Duodenal mucosa (tissue), 2 donors: ENCODE measurements at regions not wholly inside any gene's neighbourhood (a gene's known extent, or its start where the extent isn't known, plus 50 kb on each side); places are given as distances from the start of the nearest gene placed in this dataset.

ENCODE experiments used
- H3K27ac ChIP-seq: one replicate; pipeline ENCODE4 v1.7.0; 2013; ENCODE audit warnings: low read depth, low read length
- H3K27me3 ChIP-seq, 2 donors: one replicate each; pipeline ENCODE4 v1.7.0; 2013; ENCODE audit warnings: low read length in 2 of 2, control low read depth in 1 of 2; ENCODE audit not compliant: insufficient read depth in 2 of 2, control insufficient read depth in 1 of 2
- H3K36me3 ChIP-seq, 2 donors: one replicate each; pipeline ENCODE4 v1.7.0; 2013; ENCODE audit warnings: low read length in 2 of 2, control low read depth in 1 of 2; ENCODE audit not compliant: insufficient read depth in 2 of 2, control insufficient read depth in 1 of 2
- H3K4me1 ChIP-seq, 2 donors: one replicate each; pipeline ENCODE4 v1.7.0; 2013; ENCODE audit warnings: low read length in 2 of 2, control low read depth in 1 of 2; ENCODE audit not compliant: insufficient read depth in 2 of 2, control insufficient read depth in 1 of 2
- H3K4me3 ChIP-seq, 2 donors: one replicate each; pipeline ENCODE4 v1.7.0; 2013; ENCODE audit warnings: low read length in 2 of 2, low read depth in 1 of 2
- H3K9ac ChIP-seq, 2 donors: one replicate each; pipeline ENCODE4 v1.7.0; 2013; ENCODE audit warnings: low read length in 2 of 2, low read depth in 1 of 2
- H3K9me3 ChIP-seq, 2 donors: one replicate each; pipeline ENCODE4 v1.7.0; 2013; ENCODE audit warnings: low read length in 2 of 2, control low read depth in 1 of 2; ENCODE audit not compliant: control insufficient read depth in 1 of 2

DNA sequence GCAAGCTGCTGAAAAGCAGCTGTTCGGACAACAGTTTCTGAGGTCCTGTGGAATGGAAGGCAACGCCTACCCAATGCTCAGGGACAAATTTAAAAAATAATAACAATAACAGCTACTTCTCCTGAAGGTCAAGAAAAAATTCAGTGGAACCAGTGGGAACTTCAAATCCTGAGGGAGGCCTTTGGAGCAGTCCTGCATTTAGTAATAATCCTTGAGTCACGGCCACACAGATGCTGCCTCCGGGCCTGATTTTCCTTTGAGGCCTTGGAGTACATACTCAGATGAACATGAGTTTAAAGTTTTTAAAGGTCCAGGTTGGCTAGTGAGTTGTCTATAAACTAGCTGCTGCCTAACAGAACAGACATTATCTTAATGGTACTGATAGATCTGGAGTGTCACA, 268.0 kb downstream of the MSRB3 start:
- Histone ChIP-seq H3K9ac (no peak overlapping the region), H3K27ac (no peak overlapping the region), H3K27me3 (no peaks in the 10 kb centered on the region)

GRCh38 chr12:65556676-65557437, 267.4 kb upstream of the HMGA2 start:
- no peaks in the 10 kb centered on the region for H3K27me3 ChIP-seq
- H3K9me3 ChIP-seq: no peaks in the 10 kb centered on the region
- H3K4me1 ChIP-seq: no peaks in the 10 kb centered on the region
- H3K27ac ChIP-seq: no peak overlapping the region
- no peak overlapping the region for H3K9ac ChIP-seq
- H3K4me3 ChIP-seq: no peak overlapping the region
- no peaks in the 10 kb centered on the region for H3K36me3 ChIP-seq

More for the DNA sequence above, 268.0 kb downstream of the MSRB3 start:
- H3K36me3 ChIP-seq: no peaks in the 10 kb centered on the region
- H3K4me3 ChIP-seq: no peak overlapping the region
- H3K9me3 ChIP-seq: no peaks in the 10 kb centered on the region
- H3K4me1 ChIP-seq: no peaks in the 10 kb centered on the region

- no peak overlapping the region for H3K9ac ChIP-seq
- no peaks in the 10 kb centered on the region for H3K27me3 ChIP-seq
- H3K9me3 ChIP-seq: no peaks in the 10 kb centered on the region
- H3K36me3 ChIP-seq: no peaks in the 10 kb centered on the region
- no peak overlapping the region for H3K4me3 ChIP-seq
- no peak overlapping the region for H3K27ac ChIP-seq
- no peaks in the 10 kb centered on the region for H3K4me1 ChIP-seq
Observed at GRCh38 chr12:65557438-65558181, 266.7 kb upstream of the HMGA2 start.

GRCh38 chr12:65560286-65560685, 264.0 kb upstream of the HMGA2 start:
- no peaks in the 10 kb centered on the region for H3K9me3 ChIP-seq
- no peak overlapping the region for H3K27ac ChIP-seq
- H3K4me1 ChIP-seq: no peaks in the 10 kb centered on the region
- no peak overlapping the region for H3K4me3 ChIP-seq
- no peaks in the 10 kb centered on the region for H3K36me3 ChIP-seq
- H3K9ac ChIP-seq: no peak overlapping the region
- peaks cover 0 to 4% of the 10 kb centered on the region in 2 donors for H3K27me3 ChIP-seq

- H3K27ac ChIP-seq: no peak overlapping the region
- no peaks in the 10 kb centered on the region for H3K9me3 ChIP-seq
- H3K9ac ChIP-seq: no peak overlapping the region
- peaks cover 3 to 4% of the 10 kb centered on the region in 2 donors for H3K27me3 ChIP-seq
- no peaks in the 10 kb centered on the region for H3K36me3 ChIP-seq
- no peaks in the 10 kb centered on the region for H3K4me1 ChIP-seq
- H3K4me3 ChIP-seq: no peak overlapping the region
Observed at GRCh38 chr12:65561798-65562382, 262.4 kb upstream of the HMGA2 start.

GRCh38 chr12:65565601-65566560, 258.4 kb upstream of the HMGA2 start:
- no peaks in the 10 kb centered on the region for H3K4me1 ChIP-seq
- peaks cover 4 to 5% of the 10 kb centered on the region in 2 donors for H3K27me3 ChIP-seq
- H3K9me3 ChIP-seq: no peaks in the 10 kb centered on the region
- no peaks in the 10 kb centered on the region for H3K36me3 ChIP-seq
- no peak overlapping the region for H3K4me3 ChIP-seq
- no peak overlapping the region for H3K9ac ChIP-seq
- no peak overlapping the region for H3K27ac ChIP-seq

GRCh38 chr12:65566751-65567150, 257.5 kb upstream of the HMGA2 start:
- no peaks in the 10 kb centered on the region for H3K36me3 ChIP-seq
- no peak overlapping the region for H3K27ac ChIP-seq
- H3K4me3 ChIP-seq: no peak overlapping the region
- H3K9me3 ChIP-seq: no peaks in the 10 kb centered on the region
- H3K4me1 ChIP-seq: no peaks in the 10 kb centered on the region
- peaks cover 4 to 5% of the 10 kb centered on the region in 2 donors for H3K27me3 ChIP-seq
- no peak overlapping the region for H3K9ac ChIP-seq

DNA sequence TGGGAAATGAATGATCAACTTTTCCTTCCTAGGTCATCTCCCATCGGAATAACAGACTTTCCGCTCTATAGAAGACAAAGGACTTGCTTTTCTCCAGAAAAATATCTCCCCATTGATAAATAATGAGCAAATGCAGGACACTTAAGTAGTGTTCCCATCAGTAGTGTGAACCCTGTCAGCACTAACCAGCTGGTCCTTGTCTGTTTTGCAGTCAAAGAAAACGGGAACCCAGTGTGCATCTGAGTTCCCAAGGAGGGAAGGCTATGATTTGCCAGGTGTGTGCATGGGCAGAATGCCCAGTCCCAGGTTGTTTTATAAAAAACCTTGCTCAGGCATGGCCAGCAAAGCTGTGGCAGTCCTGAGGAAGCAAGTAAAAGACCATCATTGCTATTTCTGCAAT, 256.5 kb upstream of the HMGA2 start:
- peaks cover 4 to 5% of the 10 kb centered on the region in 2 donors for H3K27me3 ChIP-seq
- no peak overlapping the region for H3K4me3 ChIP-seq
- no peaks in the 10 kb centered on the region for H3K9me3 ChIP-seq
- no peaks in the 10 kb centered on the region for H3K4me1 ChIP-seq
- no peaks in the 10 kb centered on the region for H3K36me3 ChIP-seq
- H3K9ac ChIP-seq: no peak overlapping the region
- H3K27ac ChIP-seq: no peak overlapping the region

- no peak overlapping the region for H3K4me3 ChIP-seq
- H3K9me3 ChIP-seq: no peaks in the 10 kb centered on the region
- no peak overlapping the region for H3K9ac ChIP-seq
- no peak overlapping the region for H3K27ac ChIP-seq
- no peaks in the 10 kb centered on the region for H3K36me3 ChIP-seq
- H3K4me1 ChIP-seq: no peaks in the 10 kb centered on the region
- peaks cover 3 to 5% of the 10 kb centered on the region in 2 donors for H3K27me3 ChIP-seq
Observed at GRCh38 chr12:65568517-65568916, 255.8 kb upstream of the HMGA2 start.
